Transverse colon (tissue), 3 donors: ENCODE measurements at regions not wholly inside any gene's neighbourhood (a gene's known extent, or its start where the extent isn't known, plus 50 kb on each side); places are given as distances from the start of the nearest gene placed in this dataset.

ENCODE experiments used
- POLR2A ChIP-seq: fragments of 450-650 bp; IDR thresholded peaks from one replicate; pipeline ENCODE4 v1.6.1; 2016; ENCODE audit warnings: antibody characterized with exemption, mild to moderate bottlenecking, moderate library complexity
- POLR2AphosphoS5 ChIP-seq, 3 donors: sonication (generic); formaldehyde crosslinking; IDR thresholded peaks; one replicate each; pipeline ENCODE4 v1.6.1; 2016; ENCODE audit warnings: antibody characterized with exemption in 3 of 3

GRCh38 chr13:99866781-99867180 lies 104.8 kb downstream of the ZIC5 start:
- TF ChIP-seq POLR2A (no peak), POLR2AphosphoS5 (IDR thresholded peaks at IDR 0.05) (no peak)
